Stimulated activated CD4-positive, alpha-beta T cell treated with anti-CD3 and anti-CD28 coated beads, Interleukin-4, amount 100 ng/mL, for 4 hours (primary cell): ENCODE measurements at regions not wholly inside any gene's neighbourhood (a gene's known extent, or its start where the extent isn't known, plus 50 kb on each side); places are given as distances from the start of the nearest gene placed in this dataset.
"Not testable (repeated sequence)": the region's sequence is repeated elsewhere in the genome, so short reads cannot be mapped to it uniquely, and the experiment has no call there.

Source experiments
- DNase-seq, 2 experiments: peaks; one replicate each; pipeline ENCODE4 v3.0.0-alpha.2; 2020

- no peak for DNase-seq
Observed at GRCh38 chr4:101415962-101416361, 68.6 kb upstream of the PPP3CA start.

GRCh38 chr4:101414496-101414895 lies 67.2 kb upstream of the PPP3CA start:
- DNase-seq, result no peak

GRCh38 chr4:101411926-101412325 lies 64.6 kb upstream of the PPP3CA start:
- no peak for DNase-seq

- not testable (repeated sequence) for DNase-seq
Observed at GRCh38 chr4:101411281-101411910, 64.1 kb upstream of the PPP3CA start.

- no peak for DNase-seq
Observed at GRCh38 chr4:101400096-101400495, 52.8 kb upstream of the PPP3CA start.

GRCh38 chr4:101398807-101399206 lies 51.5 kb upstream of the PPP3CA start:
- no peak for DNase-seq
